ENCODE measurements at regions not wholly inside any gene's neighbourhood (a gene's known extent, or its start where the extent isn't known, plus 50 kb on each side); places are given as distances from the start of the nearest gene placed in this dataset.
"Not testable (repeated sequence)": the region's sequence is repeated elsewhere in the genome, so short reads cannot be mapped to it uniquely, and the experiment has no call there.

DNA sequence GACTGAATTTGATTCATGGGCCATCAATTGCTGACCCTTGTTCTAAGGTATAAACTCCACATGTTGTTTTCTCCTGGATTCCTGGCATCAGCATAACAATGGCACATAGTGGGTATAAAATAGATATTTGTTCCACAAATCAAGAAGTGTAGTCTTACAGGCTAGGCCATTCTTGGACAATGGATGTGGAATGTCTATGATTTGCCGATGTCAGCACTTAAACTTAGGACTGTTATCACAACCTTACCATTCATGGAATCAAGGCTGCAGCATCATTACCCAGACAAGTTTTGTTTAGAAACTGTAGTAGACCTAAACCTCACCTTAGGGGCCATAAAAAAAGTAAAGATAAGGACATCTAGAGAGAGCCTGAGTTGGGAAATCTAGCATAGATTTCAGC is 680.0 kb downstream of the BRINP1 start:
- DNase-seq, result no peak
- Histone ChIP-seq H3K4me3 (no peak overlapping the region), H3K9me3 (no peaks in the 10 kb centered on the region), H3K27me3 (no peaks in the 10 kb centered on the region), H3K27ac (no peak overlapping the region), H3K36me3 (no peaks in the 10 kb centered on the region), H3K4me1 (no peaks in the 10 kb centered on the region)
- no peak for TF ChIP-seq POLR2A (IDR thresholded peaks at IDR 0.05)
- TF ChIP-seq, protein P1, sequence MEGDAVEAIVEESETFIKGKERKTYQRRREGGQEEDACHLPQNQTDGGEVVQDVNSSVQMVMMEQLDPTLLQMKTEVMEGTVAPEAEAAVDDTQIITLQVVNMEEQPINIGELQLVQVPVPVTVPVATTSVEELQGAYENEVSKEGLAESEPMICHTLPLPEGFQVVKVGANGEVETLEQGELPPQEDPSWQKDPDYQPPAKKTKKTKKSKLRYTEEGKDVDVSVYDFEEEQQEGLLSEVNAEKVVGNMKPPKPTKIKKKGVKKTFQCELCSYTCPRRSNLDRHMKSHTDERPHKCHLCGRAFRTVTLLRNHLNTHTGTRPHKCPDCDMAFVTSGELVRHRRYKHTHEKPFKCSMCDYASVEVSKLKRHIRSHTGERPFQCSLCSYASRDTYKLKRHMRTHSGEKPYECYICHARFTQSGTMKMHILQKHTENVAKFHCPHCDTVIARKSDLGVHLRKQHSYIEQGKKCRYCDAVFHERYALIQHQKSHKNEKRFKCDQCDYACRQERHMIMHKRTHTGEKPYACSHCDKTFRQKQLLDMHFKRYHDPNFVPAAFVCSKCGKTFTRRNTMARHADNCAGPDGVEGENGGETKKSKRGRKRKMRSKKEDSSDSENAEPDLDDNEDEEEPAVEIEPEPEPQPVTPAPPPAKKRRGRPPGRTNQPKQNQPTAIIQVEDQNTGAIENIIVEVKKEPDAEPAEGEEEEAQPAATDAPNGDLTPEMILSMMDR (IDR thresholded peaks at IDR 0.05), result no peak
- WGBS, 2 donors, result 85 to 93% methylated on average over 1 of the region's 1 CpG
- intact Hi-C loops (cut with DNase I), result no loop called here

DNA sequence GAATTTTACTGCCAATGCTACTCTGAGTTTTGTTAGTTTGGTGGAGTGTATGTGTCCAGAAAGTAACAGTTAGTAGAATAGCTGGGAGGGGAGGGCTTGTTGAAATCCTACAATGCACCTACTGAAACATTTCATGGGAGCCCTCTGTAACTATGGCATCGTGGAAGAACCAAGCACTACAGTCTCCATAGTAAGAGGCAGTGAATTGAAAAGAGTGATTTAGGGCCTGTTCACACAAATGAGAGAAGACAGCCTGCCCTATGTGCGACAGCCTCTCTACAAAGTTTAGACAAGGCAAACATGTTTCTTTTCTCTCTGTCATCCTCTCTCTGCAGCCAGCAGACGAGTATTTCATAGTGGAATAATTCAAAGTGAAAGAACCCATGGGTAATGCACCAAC is 676.6 kb downstream of the BRINP1 start:
- Histone ChIP-seq H3K36me3 (no peaks in the 10 kb centered on the region), H3K27ac (no peak overlapping the region), H3K9me3 (no peaks in the 10 kb centered on the region), H3K27me3 (no peaks in the 10 kb centered on the region), H3K4me1 (no peaks in the 10 kb centered on the region), H3K4me3 (no peak overlapping the region)
- no peak for DNase-seq
- 40 to 47% methylated on average over 3 of the region's 3 CpGs for WGBS, 2 donors
- intact Hi-C loops (cut with DNase I), result no loop called here
- TF ChIP-seq, protein P1 (IDR thresholded peaks at IDR 0.05), result no peak
- TF ChIP-seq POLR2A (IDR thresholded peaks at IDR 0.05), result no peak

- TF ChIP-seq POLR2A (IDR thresholded peaks at IDR 0.05), result no peak
- TF ChIP-seq, protein P1 (IDR thresholded peaks at IDR 0.05), result no peak
- H3K4me1 ChIP-seq, result no peaks in the 10 kb centered on the region
- H3K27me3 ChIP-seq, result no peaks in the 10 kb centered on the region
- no peak overlapping the region for H3K4me3 ChIP-seq
- no peak overlapping the region for H3K27ac ChIP-seq
- no peaks in the 10 kb centered on the region for H3K9me3 ChIP-seq
- 41 to 44% methylated on average over 2 of the region's 2 CpGs for WGBS, 2 donors
- DNase-seq, result no peak
- intact Hi-C loops (cut with DNase I), result no loop called here
- no peaks in the 10 kb centered on the region for H3K36me3 ChIP-seq
Measured at GRCh38 chr9:118693645-118694044, 675.6 kb downstream of the BRINP1 start.

- H3K27ac ChIP-seq; H3K4me1 ChIP-seq; H3K36me3 ChIP-seq; H3K27me3 ChIP-seq; DNase-seq; H3K9me3 ChIP-seq; H3K4me3 ChIP-seq; intact Hi-C loops (cut with DNase I): not testable (repeated sequence)
- WGBS, 2 donors, result 82 to 89% methylated on average over 14 to 23 of the region's 23 CpGs
Measured at GRCh38 chr9:118695249-118695648, 674.0 kb downstream of the BRINP1 start.

DNA sequence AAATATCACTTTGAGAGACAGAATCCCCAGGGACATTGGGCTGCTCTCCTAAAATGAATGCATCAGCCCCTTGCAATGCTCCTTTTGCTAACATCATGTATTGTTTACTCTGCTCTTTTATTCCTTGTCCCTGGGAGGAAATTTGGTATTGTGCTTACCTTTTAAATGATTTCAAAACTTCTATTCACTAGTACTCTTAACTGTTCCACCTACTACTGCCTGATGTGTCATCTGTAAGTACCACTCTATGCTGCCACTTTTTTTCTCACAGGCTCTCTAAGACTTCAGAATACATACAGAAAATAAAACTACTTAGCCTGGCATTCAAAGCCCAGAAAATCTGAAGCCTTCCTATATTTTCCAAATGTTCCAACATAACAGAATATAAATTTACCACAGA is 667.2 kb downstream of the BRINP1 start:
- Histone ChIP-seq H3K9me3 (no peaks in the 10 kb centered on the region), H3K27ac (no peak overlapping the region), H3K27me3 (no peaks in the 10 kb centered on the region), H3K4me1 (no peaks in the 10 kb centered on the region), H3K4me3 (no peak overlapping the region), H3K36me3 (no peaks in the 10 kb centered on the region)
- intact Hi-C loops (cut with DNase I), result no loop called here
- no peak for TF ChIP-seq POLR2A (IDR thresholded peaks at IDR 0.05)
- TF ChIP-seq, protein P1 (IDR thresholded peaks at IDR 0.05), result no peak
- no peak for DNase-seq

DNA sequence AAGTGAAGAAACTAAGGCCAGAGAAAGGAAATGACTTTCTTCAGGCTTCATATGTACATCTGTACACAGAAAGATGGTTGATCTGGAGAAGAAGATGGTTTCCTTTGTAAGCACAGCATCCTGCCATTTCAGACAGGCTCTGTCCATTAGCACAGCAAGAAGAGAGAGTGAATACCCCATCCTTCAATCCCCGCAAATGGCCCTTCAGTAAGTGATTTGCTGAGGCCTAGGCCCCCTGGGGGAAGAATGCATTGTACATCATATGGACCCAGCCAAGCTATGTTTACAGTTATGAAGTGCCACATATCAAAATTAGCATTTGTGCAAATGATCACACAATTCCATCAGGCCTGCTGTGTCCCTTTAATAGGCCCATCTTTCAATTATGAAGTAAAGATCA is 657.4 kb downstream of the BRINP1 start:
- Histone ChIP-seq H3K27me3 (no peaks in the 10 kb centered on the region), H3K9me3 (no peaks in the 10 kb centered on the region), H3K36me3 (no peaks in the 10 kb centered on the region), H3K4me1 (no peaks in the 10 kb centered on the region), H3K4me3 (no peak overlapping the region), H3K27ac (no peak overlapping the region)
- no peak for DNase-seq
- intact Hi-C loops (cut with DNase I), result no loop called here
- 63 to 71% methylated on average over 1 of the region's 1 CpG for WGBS, 2 donors
- no peak for TF ChIP-seq POLR2A (IDR thresholded peaks at IDR 0.05)
- TF ChIP-seq, protein P1 (IDR thresholded peaks at IDR 0.05), result no peak
